ENCODE measurements at regions not wholly inside any gene's neighbourhood (a gene's known extent, or its start where the extent isn't known, plus 50 kb on each side); places are given as distances from the start of the nearest gene placed in this dataset.

GRCh38 chr10:111384556-111384955 is 307.7 kb downstream of the ADRA2A start:
- Histone ChIP-seq H2AK9ac (replicated peaks; ENCODE audit: low read depth, low read length, poor library complexity) (no peak overlapping the region), H4K91ac (ENCODE audit: insufficient read depth, low read depth, low read length) (no peak overlapping the region), H3K9me3 (ENCODE audit: control insufficient read depth, insufficient read depth, low read length) (peaks cover 6% of the 10 kb centered on the region), H2BK20ac (ENCODE audit: low read depth, low read length) (no peak overlapping the region), H2BK120ac (ENCODE audit: low read depth, low read length) (no peak overlapping the region), H3K27ac (ENCODE audit: insufficient read depth, low read length) (no peak overlapping the region), H2AK5ac (ENCODE audit: low read depth, low read length) (no peak overlapping the region), H3K9me1 (ENCODE audit: insufficient read depth, low read length) (no peaks in the 10 kb centered on the region), H4K5ac (ENCODE audit: low read depth, low read length) (no peak overlapping the region), H2AFZ (replicated peaks; ENCODE audit: low read length, poor library complexity) (no peak overlapping the region), H3K4me1 (ENCODE audit: control insufficient read depth, insufficient read depth, low read length) (no peaks in the 10 kb centered on the region), H4K20me1 (ENCODE audit: insufficient read depth, low read length) (no peaks in the 10 kb centered on the region), H3K18ac (ENCODE audit: low read depth, low read length) (no peak overlapping the region), H3K4me2 (ENCODE audit: low read depth, low read length) (no peak overlapping the region), H3K56ac (ENCODE audit: extremely low read depth, insufficient read depth, low read length) (no peak overlapping the region), H4K8ac (ENCODE audit: low read depth in 2 of 2, low read length in 2 of 2) (no peak overlapping the region), H2BK5ac (ENCODE audit: low read depth, low read length, poor library complexity, severe bottlenecking) (no peak overlapping the region), H3K27me3 (ENCODE audit: control insufficient read depth, insufficient read depth, low read length) (no peaks in the 10 kb centered on the region), H2BK15ac (ENCODE audit: low read depth, low read length) (no peak overlapping the region), H3K4me3 (ENCODE audit: insufficient read depth, low read depth, low read length) (no peak overlapping the region), H3K23ac (ENCODE audit: low read depth, low read length) (no peak overlapping the region), H3K14ac (replicated peaks; ENCODE audit: low read depth, low read length) (no peak overlapping the region), H3K79me1 (ENCODE audit: low read depth in 1 of 2, low read length in 2 of 2) (no peaks in the 10 kb centered on the region), H3K4ac (ENCODE audit: low read depth, low read length) (no peak overlapping the region), H3K36me3 (ENCODE audit: control insufficient read depth, insufficient read depth, low read length) (no peaks in the 10 kb centered on the region), H3K9ac (ENCODE audit: low read depth, low read length) (no peak overlapping the region)
- TF ChIP-seq CHD1 (IDR thresholded peaks at IDR 0.05; ENCODE audit: low read depth, low read length): no peak
- no peak for TF ChIP-seq RCOR1 (IDR thresholded peaks at IDR 0.05; ENCODE audit: insufficient replicate concordance, low read length)
- TF ChIP-seq POLR2A (IDR thresholded peaks at IDR 0.05; ENCODE audit: low read depth, low read length): no peak
- TF ChIP-seq BHLHE40 (IDR thresholded peaks at IDR 0.05; ENCODE audit: low read depth, low read length): no peak
- no peak for TF ChIP-seq MXI1 (IDR thresholded peaks at IDR 0.05; ENCODE audit: borderline replicate concordance, low read depth, low read length)
- TF ChIP-seq MAZ (IDR thresholded peaks at IDR 0.05; ENCODE audit: borderline replicate concordance, low read depth, low read length): no peak
- in situ Hi-C loops (cut with MboI; ENCODE audit: low sequenced_read_pairs): no loop called here
- intact Hi-C loops (cut with micrococcal nuclease): no loop called here
- no TSS peak for BruUV-seq (replicated peaks)
- ATAC-seq (ENCODE audit: low read depth) (no peak), DNase-seq (no peak)
- CTCF ChIA-PET: interaction anchor here (0.6 kb wide), 1 partner anchor 982 kb away, joined by 3 read pairs; no protein-coding TSS in a partner anchor
- POLR2A ChIA-PET (ENCODE audit: unreplicated experiment): no interaction called here
- dilution Hi-C loops (cut with HindIII; ENCODE audit: low sequenced_read_pairs, unreplicated experiment): no loop called here
